Activated CD8-positive, alpha-beta T cell treated with anti-CD3 and anti-CD28 coated beads for 36 hours (primary cell): ENCODE measurements at regions not wholly inside any gene's neighbourhood (a gene's known extent, or its start where the extent isn't known, plus 50 kb on each side); places are given as distances from the start of the nearest gene placed in this dataset.
A peak's percentile ranks its signal among the peaks of the same experiment; 100 is the strongest.
"Not testable (repeated sequence)": the region's sequence is repeated elsewhere in the genome, so short reads cannot be mapped to it uniquely, and the experiment has no call there.

Experiments
- ATAC-seq: fragments of 200-7000 bp; cut with Tn5 transposase; one replicate; pipeline ENCODE4 v1.10.0; 2021; ENCODE audit warnings: mild to moderate bottlenecking, moderate library complexity
- CTCF ChIA-PET: fragments of 350-600 bp; sonication (Branson Sonifier 250); formaldehyde crosslinking; loops from one replicate; lab custom pipeline; 2021; ENCODE audit warnings: antibody characterized with exemption; lab: Charles Lee
- POLR2A ChIA-PET: fragments of 350-600 bp; sonication (Branson Sonifier 250); formaldehyde crosslinking; loops from one replicate; lab custom pipeline; 2021; ENCODE audit warnings: antibody characterized with exemption; lab: Charles Lee
- DNase-seq: peaks from one replicate; pipeline ENCODE4 v3.0.0-alpha.2; 2020
- H3K27ac Mint-ChIP-seq: one replicate; pipeline ENCODE4 v1.8.0; 2021; ENCODE audit warnings: mild to moderate bottlenecking, mixed read lengths
- H3K27me3 Mint-ChIP-seq: one replicate; pipeline ENCODE4 v1.8.0; 2021; ENCODE audit warnings: mixed read lengths
- H3K36me3 Mint-ChIP-seq: one replicate; pipeline ENCODE4 v1.8.0; 2021; ENCODE audit warnings: low read depth, mixed read lengths
- H3K4me1 Mint-ChIP-seq: one replicate; pipeline ENCODE4 v1.8.0; 2021; ENCODE audit warnings: low read depth, mixed read lengths
- H3K4me3 Mint-ChIP-seq: one replicate; pipeline ENCODE4 v1.8.0; 2021; ENCODE audit warnings: mild to moderate bottlenecking, moderate library complexity, mixed read lengths
- H3K9me3 Mint-ChIP-seq: one replicate; pipeline ENCODE4 v1.8.0; 2021; ENCODE audit warnings: mixed read lengths
- CTCF ChIP-seq: fragments of 200-600 bp; IDR thresholded peaks from one replicate; pipeline ENCODE4 v1.8.0; 2022; ENCODE audit warnings: antibody characterized with exemption, mild to moderate bottlenecking
- intact Hi-C: fragments of 100-400 bp; cut with micrococcal nuclease; formaldehyde crosslinking; loops from one replicate; pipeline ENCODE4 v1.10.0; 2022

GRCh38 chr6:150491131-150491810 is 108.4 kb upstream of the PLEKHG1 start:
- intact Hi-C loops = no loop called here
- ChIA-PET CTCF (interaction anchor here (0.9 to 1.9 kb wide), 5 partner anchors 55 to 108 kb away, joined by 3 to 6 read pairs (median 3); partner anchors contain the start of gene PLEKHG1), POLR2A (interaction anchor here (0.7 to 1.1 kb wide), 3 partner anchors 8 to 108 kb away, joined by 3 read pairs; partner anchors contain the start of gene PLEKHG1)
- peaks cover 2% of the 10 kb centered on the region for H3K36me3 Mint-ChIP-seq
- H3K4me3 Mint-ChIP-seq = no peak overlapping the region
- peaks cover 21% of the 10 kb centered on the region for H3K4me1 Mint-ChIP-seq
- TF ChIP-seq CTCF = no peak
- peaks cover 5% of the 10 kb centered on the region for H3K27me3 Mint-ChIP-seq
- H3K27ac Mint-ChIP-seq = peak overlapping the region; percentile 90
- DNase-seq (peak; percentile 28), ATAC-seq (peak; percentile 87)
- H3K9me3 Mint-ChIP-seq = peaks cover 9% of the 10 kb centered on the region

GRCh38 chr6:150491811-150492172 is 107.9 kb upstream of the PLEKHG1 start:
- Mint-ChIP-seq H3K36me3 (peaks cover 2% of the 10 kb centered on the region), H3K4me3 (no peak overlapping the region), H3K27me3 (peaks cover 5% of the 10 kb centered on the region), H3K9me3 (peaks cover 9% of the 10 kb centered on the region), H3K27ac (peak overlapping the region; percentile 18), H3K4me1 (peaks cover 21% of the 10 kb centered on the region)
- ChIA-PET CTCF (interaction anchor here (1.0 to 1.9 kb wide), 4 partner anchors 54 to 99 kb away, joined by 3 to 6 read pairs (median 4); no protein-coding TSS in a partner anchor), POLR2A (interaction anchor here (0.7 to 1.1 kb wide), 3 partner anchors 8 to 108 kb away, joined by 3 read pairs; partner anchors contain the start of gene PLEKHG1)
- no peak for TF ChIP-seq CTCF
- DNase-seq (no peak), ATAC-seq (no peak)
- intact Hi-C loops = no loop called here

DNA sequence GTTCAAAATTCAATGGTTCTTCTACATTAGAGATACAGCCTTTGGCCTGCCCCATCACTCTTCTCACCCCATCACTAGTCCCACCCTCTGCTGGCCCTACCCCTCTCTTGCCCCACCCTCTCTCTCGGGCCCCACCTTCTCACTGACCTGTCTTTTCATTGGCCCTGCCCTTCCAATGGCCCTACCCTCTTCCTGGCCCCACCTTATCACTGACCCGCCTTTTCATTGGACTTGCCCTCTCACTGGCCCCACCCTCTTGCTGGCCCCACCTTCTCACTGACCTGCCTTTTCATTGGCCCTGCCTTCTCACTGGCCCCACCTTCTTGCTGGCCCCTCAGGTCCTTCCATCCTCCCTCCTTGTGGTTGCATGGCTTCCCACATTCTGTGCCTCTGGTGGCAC is 107.2 kb upstream of the PLEKHG1 start:
- H3K4me1 Mint-ChIP-seq = peaks cover 21% of the 10 kb centered on the region
- H3K36me3 Mint-ChIP-seq = peaks cover 2% of the 10 kb centered on the region
- intact Hi-C loops = no loop called here
- no peak for TF ChIP-seq CTCF
- DNase-seq (peak; percentile 2), ATAC-seq (peak; percentile 29)
- no peak overlapping the region for H3K27ac Mint-ChIP-seq
- H3K9me3 Mint-ChIP-seq = peaks cover 9% of the 10 kb centered on the region
- no peak overlapping the region for H3K4me3 Mint-ChIP-seq
- CTCF ChIA-PET = no interaction called here
- H3K27me3 Mint-ChIP-seq = peaks cover 5% of the 10 kb centered on the region
- POLR2A ChIA-PET = no interaction called here

GRCh38 chr6:150492941-150493340 is 106.7 kb upstream of the PLEKHG1 start:
- intact Hi-C loops = no loop called here
- Mint-ChIP-seq H3K27me3 (peaks cover 2% of the 10 kb centered on the region), H3K4me3 (no peak overlapping the region), H3K36me3 (peaks cover 2% of the 10 kb centered on the region), H3K4me1 (peaks cover 21% of the 10 kb centered on the region), H3K27ac (no peak overlapping the region), H3K9me3 (peaks cover 9% of the 10 kb centered on the region)
- ChIA-PET POLR2A (interaction anchor here (0.8 kb wide), 1 partner anchor 12 kb away, joined by 3 read pairs; no protein-coding TSS in a partner anchor), CTCF (no interaction called here)
- TF ChIP-seq CTCF = no peak
- DNase-seq = no peak
- ATAC-seq = no peak

GRCh38 chr6:150493552-150493951 is 106.1 kb upstream of the PLEKHG1 start:
- POLR2A ChIA-PET = interaction anchor here (0.8 kb wide), 1 partner anchor 11 kb away, joined by 3 read pairs; no protein-coding TSS in a partner anchor
- CTCF ChIA-PET, H3K9me3 Mint-ChIP-seq, H3K27me3 Mint-ChIP-seq, intact Hi-C loops, DNase-seq, ATAC-seq, H3K36me3 Mint-ChIP-seq, H3K27ac Mint-ChIP-seq, H3K4me3 Mint-ChIP-seq: not testable (repeated sequence)
- peaks cover 21% of the 10 kb centered on the region for H3K4me1 Mint-ChIP-seq
